Neuronal stem cell (in vitro differentiated cells): ENCODE measurements at regions not wholly inside any gene's neighbourhood (a gene's known extent, or its start where the extent isn't known, plus 50 kb on each side); places are given as distances from the start of the nearest gene placed in this dataset.

Experiments used
- DNase-seq: peaks from one replicate; pipeline ENCODE4 v3.0.0-alpha.2; 2013; ENCODE audit warnings: low spot score
- H2AFZ ChIP-seq: one replicate; pipeline ENCODE4 v1.6.1; 2013; ENCODE audit warnings: mild to moderate bottlenecking, low read length, inconsistent platforms
- H2AK5ac ChIP-seq: 2 replicates; pipeline ENCODE4 v1.6.1; 2013; ENCODE audit warnings: low read depth, mild to moderate bottlenecking, inconsistent platforms, low read length, moderate library complexity, mixed read lengths
- H2BK120ac ChIP-seq: 2 replicates; pipeline ENCODE4 v1.6.1; 2013; ENCODE audit warnings: low read depth, mild to moderate bottlenecking, inconsistent platforms, low read length, moderate library complexity, mixed read lengths
- H2BK12ac ChIP-seq: one replicate; pipeline ENCODE4 v1.6.1; 2013; ENCODE audit warnings: low read length, inconsistent platforms
- H2BK15ac ChIP-seq: 2 replicates; pipeline ENCODE4 v1.6.1; 2013; ENCODE audit warnings: mild to moderate bottlenecking, low read length, inconsistent platforms, mixed read lengths
- H2BK5ac ChIP-seq: one replicate; pipeline ENCODE4 v1.6.1; 2013; ENCODE audit warnings: inconsistent platforms, mild to moderate bottlenecking, low read length, moderate library complexity
- H3K14ac ChIP-seq: one replicate; pipeline ENCODE4 v1.6.1; 2013; ENCODE audit warnings: low read length, inconsistent platforms
- H3K18ac ChIP-seq: 2 replicates; pipeline ENCODE4 v1.6.1; 2013; ENCODE audit warnings: low read length, inconsistent platforms
- H3K23ac ChIP-seq: 2 replicates; pipeline ENCODE4 v1.6.1; 2013; ENCODE audit warnings: low read depth, mild to moderate bottlenecking, mixed read lengths, low read length, inconsistent platforms; ENCODE audit not compliant: poor library complexity
- H3K27ac ChIP-seq: replicated peaks from 3 replicates; pipeline ENCODE4 v1.5.1; 2013; ENCODE audit warnings: low read length, inconsistent platforms
- H3K27me3 ChIP-seq, 3 experiments: 2 replicates each; pipeline ENCODE4 v1.6.1; 2013; ENCODE audit warnings: low read length in 3 of 3, mild to moderate bottlenecking in 2 of 3, inconsistent platforms in 1 of 3, low read depth in 1 of 3, mixed read lengths in 1 of 3, moderate library complexity in 1 of 3; ENCODE audit not compliant: control insufficient read depth in 3 of 3, insufficient read depth in 3 of 3
- H3K36me3 ChIP-seq, 2 donors: replicated peaks in 1 of 2; 2 replicates each; pipeline ENCODE4 v1.6.1; 2013; ENCODE audit warnings: low read length in 2 of 2; ENCODE audit not compliant: control insufficient read depth in 2 of 2, insufficient read depth in 2 of 2
- H3K4ac ChIP-seq: 2 replicates; pipeline ENCODE4 v1.6.1; 2013; ENCODE audit warnings: inconsistent platforms, mild to moderate bottlenecking, low read length, moderate library complexity
- H3K4me1 ChIP-seq, 2 donors: 1 replicate in 1 of 2; 2 replicates in 1 of 2; pipeline ENCODE4 v1.6.1; 2013; ENCODE audit warnings: low read length in 2 of 2, low read depth in 1 of 2; ENCODE audit not compliant: control insufficient read depth in 2 of 2, insufficient read depth in 1 of 2
- H3K4me2 ChIP-seq: one replicate; pipeline ENCODE4 v1.6.1; 2013; ENCODE audit warnings: mild to moderate bottlenecking, low read length, inconsistent platforms; ENCODE audit not compliant: insufficient read depth, poor library complexity, severe bottlenecking
- H3K4me3 ChIP-seq, 2 donors: 2 replicates each; pipeline ENCODE4 v1.5.1; 2013; ENCODE audit warnings: low read length in 2 of 2, mild to moderate bottlenecking in 2 of 2, inconsistent platforms in 1 of 2, moderate library complexity in 1 of 2
- H3K79me1 ChIP-seq: one replicate; pipeline ENCODE4 v1.6.1; 2013; ENCODE audit warnings: low read depth, mild to moderate bottlenecking, inconsistent platforms, low read length, moderate library complexity
- H3K9ac ChIP-seq: one replicate; pipeline ENCODE4 v1.6.1; 2013; ENCODE audit warnings: mild to moderate bottlenecking, low read depth, low read length, inconsistent platforms; ENCODE audit not compliant: poor library complexity
- H3K9me3 ChIP-seq, 2 donors: replicated peaks in 1 of 2; 2 replicates each; pipeline versions ENCODE3 to v1.6.1; 2013; ENCODE audit warnings: low read length in 2 of 2, mild to moderate bottlenecking in 2 of 2, inconsistent platforms in 1 of 2, low read depth in 1 of 2, mixed read lengths in 1 of 2, moderate library complexity in 1 of 2; ENCODE audit not compliant: control insufficient read depth in 2 of 2, insufficient read depth in 1 of 2
- H4K8ac ChIP-seq: one replicate; pipeline ENCODE4 v1.6.1; 2013; ENCODE audit warnings: low read depth, mild to moderate bottlenecking, inconsistent platforms, low read length, moderate library complexity
- H4K91ac ChIP-seq: one replicate; pipeline ENCODE4 v1.6.1; 2013; ENCODE audit warnings: low read length, low read depth, mild to moderate bottlenecking, inconsistent platforms; ENCODE audit not compliant: poor library complexity
- WGBS, 2 donors: extraction: QIAGEN DNeasy Blood & Tissue Kit; methylation state at CpG; one replicate each; pipeline ENCODE4 v1.1.7; 2013; ENCODE audit warnings: missing lambda C conversion rate in 2 of 2, mixed read lengths in 1 of 2; ENCODE audit not compliant: insufficient read length in 2 of 2, insufficient replicate concordance in 1 of 2; ENCODE audit errors: extremely low coverage in 2 of 2; 5-methylcytosine and 5-hydroxymethylcytosine counted together

GRCh38 chr18:75582406-75582821 lies 154.9 kb upstream of the SMIM21 start:
- no peak overlapping the region for H2BK5ac ChIP-seq
- no peaks in the 10 kb centered on the region for H3K79me1 ChIP-seq
- no peak overlapping the region for H2AFZ ChIP-seq
- H3K9ac ChIP-seq: no peak overlapping the region
- H2AK5ac ChIP-seq: no peak overlapping the region
- no peak overlapping the region for H4K8ac ChIP-seq
- H3K36me3 ChIP-seq: no peaks in the 10 kb centered on the region
- no peak for DNase-seq
- no peak overlapping the region for H2BK15ac ChIP-seq
- WGBS, 2 donors: no CpG with 5 or more reads among the region's 3 CpGs
- H3K23ac ChIP-seq: no peak overlapping the region
- no peak overlapping the region for H3K27ac ChIP-seq
- no peak overlapping the region for H3K4me2 ChIP-seq
- no peak overlapping the region for H3K4ac ChIP-seq
- no peak overlapping the region for H3K4me3 ChIP-seq
- peaks cover 0 to 1% of the 10 kb centered on the region in 2 donors for H3K4me1 ChIP-seq
- no peak overlapping the region for H2BK120ac ChIP-seq
- H3K27me3 ChIP-seq: no peaks in the 10 kb centered on the region
- no peak overlapping the region for H4K91ac ChIP-seq
- no peak overlapping the region for H3K14ac ChIP-seq
- peaks cover 0 to 2% of the 10 kb centered on the region in 2 donors for H3K9me3 ChIP-seq
- no peak overlapping the region for H3K18ac ChIP-seq
- H2BK12ac ChIP-seq: no peak overlapping the region

GRCh38 chr18:75581336-75582131 lies 154.0 kb upstream of the SMIM21 start:
- Histone ChIP-seq H3K4ac (no peak overlapping the region), H3K14ac (no peak overlapping the region), H3K18ac (no peak overlapping the region), H3K9me3 (peaks cover 0 to 2% of the 10 kb centered on the region in 2 donors), H3K79me1 (no peaks in the 10 kb centered on the region), H3K27me3 (no peaks in the 10 kb centered on the region), H2BK120ac (no peak overlapping the region), H3K4me1 (peaks cover 0 to 1% of the 10 kb centered on the region in 2 donors), H2AFZ (no peak overlapping the region), H4K91ac (no peak overlapping the region), H2BK12ac (no peak overlapping the region), H4K8ac (no peak overlapping the region), H2BK5ac (no peak overlapping the region), H3K36me3 (no peaks in the 10 kb centered on the region), H3K23ac (no peak overlapping the region), H2BK15ac (no peak overlapping the region), H2AK5ac (no peak overlapping the region), H3K4me2 (no peak overlapping the region), H3K9ac (no peak overlapping the region), H3K27ac (no peak overlapping the region), H3K4me3 (no peak overlapping the region)
- no CpG with 5 or more reads among the region's 8 CpGs for WGBS, 2 donors
- DNase-seq: no peak

- H2AFZ ChIP-seq: no peak overlapping the region
- no peak overlapping the region for H2BK120ac ChIP-seq
- no peaks in the 10 kb centered on the region for H3K27me3 ChIP-seq
- no peak overlapping the region for H3K4me2 ChIP-seq
- H3K9ac ChIP-seq: no peak overlapping the region
- no peak for DNase-seq
- no peak overlapping the region for H4K91ac ChIP-seq
- H3K9me3 ChIP-seq: no peaks in the 10 kb centered on the region
- no peaks in the 10 kb centered on the region for H3K36me3 ChIP-seq
- H3K18ac ChIP-seq: no peak overlapping the region
- no peak overlapping the region for H2AK5ac ChIP-seq
- H2BK15ac ChIP-seq: no peak overlapping the region
- H2BK12ac ChIP-seq: no peak overlapping the region
- H2BK5ac ChIP-seq: no peak overlapping the region
- no peak overlapping the region for H3K14ac ChIP-seq
- WGBS, 2 donors: no CpG with 5 or more reads among the region's 3 CpGs
- H4K8ac ChIP-seq: no peak overlapping the region
- H3K4me3 ChIP-seq: no peak overlapping the region
- H3K79me1 ChIP-seq: no peaks in the 10 kb centered on the region
- no peaks in the 10 kb centered on the region for H3K4me1 ChIP-seq
- H3K27ac ChIP-seq: no peak overlapping the region
- no peak overlapping the region for H3K23ac ChIP-seq
- H3K4ac ChIP-seq: no peak overlapping the region
Observed at GRCh38 chr18:75574187-75574586, 146.7 kb upstream of the SMIM21 start.

- no peaks in the 10 kb centered on the region for H3K36me3 ChIP-seq
- no peak overlapping the region for H3K4ac ChIP-seq
- no peak overlapping the region for H3K14ac ChIP-seq
- H2BK12ac ChIP-seq: no peak overlapping the region
- no peaks in the 10 kb centered on the region for H3K9me3 ChIP-seq
- no peak for DNase-seq
- H3K79me1 ChIP-seq: no peaks in the 10 kb centered on the region
- H2AK5ac ChIP-seq: no peak overlapping the region
- H2BK15ac ChIP-seq: no peak overlapping the region
- no peak overlapping the region for H4K91ac ChIP-seq
- no peak overlapping the region for H3K9ac ChIP-seq
- H2BK5ac ChIP-seq: no peak overlapping the region
- H3K4me2 ChIP-seq: no peak overlapping the region
- no peaks in the 10 kb centered on the region for H3K4me1 ChIP-seq
- H4K8ac ChIP-seq: no peak overlapping the region
- no peak overlapping the region for H2AFZ ChIP-seq
- no peak overlapping the region for H3K27ac ChIP-seq
- H3K23ac ChIP-seq: no peak overlapping the region
- no peaks in the 10 kb centered on the region for H3K27me3 ChIP-seq
- no peak overlapping the region for H3K4me3 ChIP-seq
- no peak overlapping the region for H2BK120ac ChIP-seq
- no CpG with 5 or more reads among the region's 5 CpGs for WGBS, 2 donors
- no peak overlapping the region for H3K18ac ChIP-seq
Observed at GRCh38 chr18:75563150-75563549, 135.6 kb upstream of the SMIM21 start.
